DOHH2 (cell line): ENCODE measurements at regions not wholly inside any gene's neighbourhood (a gene's known extent, or its start where the extent isn't known, plus 50 kb on each side); places are given as distances from the start of the nearest gene placed in this dataset.

Source experiments
- H3F3A ChIP-seq: fragments of 200-600 bp; sonication (generic), shearing (Covaris generic); 2 replicates; pipeline ENCODE4 v1.6.0; 2016; ENCODE audit warnings: antibody characterized with exemption, mild to moderate bottlenecking; ENCODE audit not compliant: control insufficient read depth, insufficient read depth
- H3K27ac ChIP-seq: fragments of 200-600 bp; sonication (generic); 2 replicates; pipeline ENCODE4 v1.5.1; 2014; ENCODE audit warnings: low read depth, mild to moderate bottlenecking, low read length, moderate library complexity
- H3K27me3 ChIP-seq: fragments of 200-600 bp; sonication (generic); 2 replicates; pipeline ENCODE4 v1.6.1; 2014; ENCODE audit warnings: mild to moderate bottlenecking, low read length, mixed read lengths; ENCODE audit not compliant: control insufficient read depth
- H3K36me3 ChIP-seq: fragments of 200-600 bp; sonication (generic); 2 replicates; pipeline ENCODE4 v1.6.1; 2014; ENCODE audit warnings: mild to moderate bottlenecking, low read length, moderate library complexity, mixed read lengths; ENCODE audit not compliant: control insufficient read depth
- H3K4me1 ChIP-seq: fragments of 200-600 bp; sonication (generic); 2 replicates; pipeline ENCODE4 v1.6.1; 2014; ENCODE audit warnings: mild to moderate bottlenecking, low read length, mixed read lengths; ENCODE audit not compliant: control insufficient read depth
- H3K4me2 ChIP-seq: fragments of 200-600 bp; sonication (generic); 2 replicates; pipeline ENCODE4 v1.6.0; 2014; ENCODE audit warnings: mild to moderate bottlenecking, low read length, moderate library complexity
- H3K4me3 ChIP-seq: fragments of 200-600 bp; sonication (generic); 2 replicates; pipeline ENCODE4 v1.5.1; 2014; ENCODE audit warnings: mild to moderate bottlenecking, low read length, mixed read lengths
- H3K79me2 ChIP-seq: fragments of 200-600 bp; sonication (generic); 2 replicates; pipeline ENCODE4 v1.6.1; 2014; ENCODE audit warnings: mild to moderate bottlenecking, low read length, mixed read lengths; ENCODE audit not compliant: control insufficient read depth
- H3K9me2 ChIP-seq: fragments of 200-600 bp; sonication (generic); replicated peaks from 2 replicates; pipeline ENCODE4 v1.6.1; 2014; ENCODE audit warnings: mild to moderate bottlenecking, low read length, mixed read lengths; ENCODE audit not compliant: control insufficient read depth
- H3K9me3 ChIP-seq: fragments of 200-600 bp; sonication (generic); 2 replicates; pipeline ENCODE4 v1.6.1; 2014; ENCODE audit warnings: antibody characterized with exemption, low read length, mixed read lengths; ENCODE audit not compliant: control insufficient read depth, insufficient read depth
- H4K20me1 ChIP-seq: fragments of 200-600 bp; sonication (generic); 2 replicates; pipeline ENCODE4 v1.6.0; 2014; ENCODE audit warnings: low read depth, mild to moderate bottlenecking, antibody characterized with exemption, low read length, moderate library complexity; ENCODE audit not compliant: control insufficient read depth, insufficient read depth
- CTCF ChIP-seq: fragments of 200-600 bp; sonication (generic); IDR thresholded peaks from one replicate; pipeline ENCODE4 v1.5.1; 2014; ENCODE audit warnings: antibody characterized with exemption, mild to moderate bottlenecking, low read depth, low read length; ENCODE audit not compliant: poor library complexity, severe bottlenecking
- EZH2phosphoT487 ChIP-seq: fragments of 200-600 bp; sonication (generic); IDR thresholded peaks from 2 replicates; pipeline ENCODE4 v1.6.1; 2017; ENCODE audit warnings: borderline replicate concordance, mild to moderate bottlenecking, antibody characterized with exemption, low read length, moderate library complexity, mixed read lengths

- H3K27ac ChIP-seq = no peak overlapping the region
- H4K20me1 ChIP-seq = no peaks in the 10 kb centered on the region
- no peak for TF ChIP-seq EZH2phosphoT487
- no peak for TF ChIP-seq CTCF
Observed at GRCh38 chr5:97276474-97277120, 93.5 kb upstream of the RIOK2 start.

GRCh38 chr5:97281257-97281656, 98.2 kb upstream of the RIOK2 start:
- Histone ChIP-seq H3F3A (no peaks in the 10 kb centered on the region), H3K79me2 (no peaks in the 10 kb centered on the region), H3K4me2 (no peak overlapping the region), H3K27me3 (no peaks in the 10 kb centered on the region), H3K9me3 (no peaks in the 10 kb centered on the region), H3K27ac (no peak overlapping the region), H3K4me1 (no peaks in the 10 kb centered on the region), H3K36me3 (no peaks in the 10 kb centered on the region), H3K4me3 (no peak overlapping the region), H4K20me1 (no peaks in the 10 kb centered on the region), H3K9me2 (no peaks in the 10 kb centered on the region)
- no peak for TF ChIP-seq CTCF
- TF ChIP-seq EZH2phosphoT487 = no peak

More at GRCh38 chr5:97276474-97277120, 93.5 kb upstream of the RIOK2 start:
- Histone ChIP-seq H3K9me2 (no peaks in the 10 kb centered on the region), H3K4me3 (no peak overlapping the region), H3K27me3 (no peaks in the 10 kb centered on the region), H3K9me3 (no peaks in the 10 kb centered on the region), H3K4me1 (no peaks in the 10 kb centered on the region), H3K4me2 (no peak overlapping the region), H3K79me2 (no peaks in the 10 kb centered on the region), H3K36me3 (no peaks in the 10 kb centered on the region), H3F3A (no peaks in the 10 kb centered on the region)

GRCh38 chr5:97297063-97297703, 114.1 kb upstream of the RIOK2 start:
- no peaks in the 10 kb centered on the region for H3K9me3 ChIP-seq
- no peaks in the 10 kb centered on the region for H3K79me2 ChIP-seq
- no peaks in the 10 kb centered on the region for H3K36me3 ChIP-seq
- H4K20me1 ChIP-seq = no peaks in the 10 kb centered on the region
- no peak overlapping the region for H3K27ac ChIP-seq
- TF ChIP-seq EZH2phosphoT487 (no peak), CTCF (peak; percentile 73)
- no peaks in the 10 kb centered on the region for H3K9me2 ChIP-seq
- H3F3A ChIP-seq = no peaks in the 10 kb centered on the region
- H3K4me1 ChIP-seq = no peaks in the 10 kb centered on the region
- H3K27me3 ChIP-seq = no peaks in the 10 kb centered on the region
- H3K4me2 ChIP-seq = no peak overlapping the region
- no peak overlapping the region for H3K4me3 ChIP-seq
